ENCODE measurements at regions not wholly inside any gene's neighbourhood (a gene's known extent, or its start where the extent isn't known, plus 50 kb on each side); places are given as distances from the start of the nearest gene placed in this dataset.
"Not testable (repeated sequence)": the region's sequence is repeated elsewhere in the genome, so short reads cannot be mapped to it uniquely, and the experiment has no call there.

GRCh38 chr20:7144464-7144863 lies 377.0 kb downstream of the BMP2 start:
- peaks cover 10 to 18% of the 10 kb centered on the region in 2 donors for H3K9me3 Mint-ChIP-seq
- ATAC-seq (replicated peaks) (no peak), DNase-seq (no peak)
- no peaks in the 10 kb centered on the region for H3K4me1 Mint-ChIP-seq (ENCODE audit: low read depth in 2 of 2)
- H3K36me3 Mint-ChIP-seq (ENCODE audit: insufficient read depth), result no peaks in the 10 kb centered on the region
- H3K27ac Mint-ChIP-seq, result no peak overlapping the region
- H3K27me3 Mint-ChIP-seq, result no peaks in the 10 kb centered on the region
- no peak overlapping the region for H3K4me3 Mint-ChIP-seq

- Mint-ChIP-seq H3K27ac (no peak overlapping the region), H3K4me3 (no peak overlapping the region), H3K4me1 (ENCODE audit: low read depth in 2 of 2) (no peaks in the 10 kb centered on the region), H3K9me3 (peaks cover 10 to 11% of the 10 kb centered on the region in 2 donors), H3K27me3 (no peaks in the 10 kb centered on the region), H3K36me3 (ENCODE audit: insufficient read depth) (no peaks in the 10 kb centered on the region)
- no peak for ATAC-seq (replicated peaks)
- DNase-seq, result no peak
Measured at GRCh38 chr20:7146552-7147219, 379.2 kb downstream of the BMP2 start.

- Mint-ChIP-seq H3K27me3 (no peaks in the 10 kb centered on the region), H3K36me3 (ENCODE audit: insufficient read depth) (no peaks in the 10 kb centered on the region), H3K4me3 (no peak overlapping the region), H3K9me3 (peaks cover 10 to 11% of the 10 kb centered on the region in 2 donors), H3K27ac (no peak overlapping the region), H3K4me1 (ENCODE audit: low read depth in 2 of 2) (no peaks in the 10 kb centered on the region)
- ATAC-seq (replicated peaks) (no peak), DNase-seq (no peak)
Measured at GRCh38 chr20:7147220-7147601, 379.7 kb downstream of the BMP2 start.

- Mint-ChIP-seq H3K4me1 (ENCODE audit: low read depth in 2 of 2) (no peaks in the 10 kb centered on the region), H3K4me3 (no peak overlapping the region), H3K27ac (no peak overlapping the region), H3K9me3 (peaks cover 4 to 8% of the 10 kb centered on the region in 2 donors), H3K36me3 (ENCODE audit: insufficient read depth) (no peaks in the 10 kb centered on the region), H3K27me3 (no peaks in the 10 kb centered on the region)
- no peak for DNase-seq
- ATAC-seq (replicated peaks), result no peak
Measured at GRCh38 chr20:7151676-7152470, 384.4 kb downstream of the BMP2 start.

- H3K4me1 Mint-ChIP-seq (ENCODE audit: low read depth in 2 of 2), result no peaks in the 10 kb centered on the region
- H3K27me3 Mint-ChIP-seq, result no peaks in the 10 kb centered on the region
- ATAC-seq (replicated peaks) (no peak), DNase-seq (no peak)
- H3K4me3 Mint-ChIP-seq, result no peak overlapping the region
- H3K27ac Mint-ChIP-seq, result no peak overlapping the region
- no peaks in the 10 kb centered on the region for H3K36me3 Mint-ChIP-seq (ENCODE audit: insufficient read depth)
- H3K9me3 Mint-ChIP-seq, result peaks cover 8 to 11% of the 10 kb centered on the region in 2 donors
Measured at GRCh38 chr20:7155282-7155681, 387.8 kb downstream of the BMP2 start.

- ATAC-seq (replicated peaks) (no peak), DNase-seq (no peak)
- H3K36me3 Mint-ChIP-seq (ENCODE audit: insufficient read depth), result no peaks in the 10 kb centered on the region
- peaks cover 8 to 11% of the 10 kb centered on the region in 2 donors for H3K9me3 Mint-ChIP-seq
- no peak overlapping the region for H3K4me3 Mint-ChIP-seq
- no peaks in the 10 kb centered on the region for H3K4me1 Mint-ChIP-seq (ENCODE audit: low read depth in 2 of 2)
- H3K27ac Mint-ChIP-seq, result no peak overlapping the region
- no peaks in the 10 kb centered on the region for H3K27me3 Mint-ChIP-seq
Measured at GRCh38 chr20:7155794-7156193, 388.3 kb downstream of the BMP2 start.

- Mint-ChIP-seq H3K4me3 (no peak overlapping the region), H3K27ac (no peak overlapping the region), H3K36me3 (ENCODE audit: insufficient read depth) (no peaks in the 10 kb centered on the region), H3K9me3 (peaks cover 14 to 20% of the 10 kb centered on the region in 2 donors), H3K4me1 (ENCODE audit: low read depth in 2 of 2) (no peaks in the 10 kb centered on the region), H3K27me3 (no peaks in the 10 kb centered on the region)
- DNase-seq (no peak), ATAC-seq (replicated peaks) (no peak)
Measured at GRCh38 chr20:7159903-7160302, 392.4 kb downstream of the BMP2 start.

- Mint-ChIP-seq H3K27ac (no peak overlapping the region), H3K36me3 (ENCODE audit: insufficient read depth) (no peaks in the 10 kb centered on the region), H3K4me1 (ENCODE audit: low read depth in 2 of 2) (no peaks in the 10 kb centered on the region), H3K9me3 (peaks cover 10 to 18% of the 10 kb centered on the region in 2 donors), H3K4me3 (no peak overlapping the region), H3K27me3 (no peaks in the 10 kb centered on the region)
- ATAC-seq (replicated peaks) (no peak), DNase-seq (no peak)
Measured at GRCh38 chr20:7161690-7162089, 394.2 kb downstream of the BMP2 start.

GRCh38 chr20:7171911-7172310 lies 404.4 kb downstream of the BMP2 start:
- Mint-ChIP-seq H3K4me1 (ENCODE audit: low read depth in 2 of 2) (no peaks in the 10 kb centered on the region), H3K36me3 (ENCODE audit: insufficient read depth) (no peaks in the 10 kb centered on the region), H3K27ac (no peak overlapping the region), H3K9me3 (peaks cover 0 to 4% of the 10 kb centered on the region in 2 donors), H3K27me3 (no peaks in the 10 kb centered on the region), H3K4me3 (no peak overlapping the region)
- no peak for DNase-seq
- ATAC-seq (replicated peaks), result no peak

- no peaks in the 10 kb centered on the region for H3K36me3 Mint-ChIP-seq (ENCODE audit: insufficient read depth)
- H3K27me3 Mint-ChIP-seq, result no peaks in the 10 kb centered on the region
- H3K9me3 Mint-ChIP-seq, result peaks cover 2% of the 10 kb centered on the region in 2 donors
- no peak for ATAC-seq (replicated peaks)
- no peak overlapping the region for H3K27ac Mint-ChIP-seq
- no peak for DNase-seq
- no peaks in the 10 kb centered on the region for H3K4me1 Mint-ChIP-seq (ENCODE audit: low read depth in 2 of 2)
- H3K4me3 Mint-ChIP-seq, result no peak overlapping the region
Measured at GRCh38 chr20:7174554-7174953, 407.1 kb downstream of the BMP2 start.

GRCh38 chr20:7175827-7176226 lies 408.3 kb downstream of the BMP2 start:
- not testable (repeated sequence) for H3K36me3 Mint-ChIP-seq (ENCODE audit: insufficient read depth); ATAC-seq (replicated peaks); H3K4me3 Mint-ChIP-seq; H3K27ac Mint-ChIP-seq; H3K27me3 Mint-ChIP-seq; H3K4me1 Mint-ChIP-seq (ENCODE audit: low read depth in 2 of 2); DNase-seq
- H3K9me3 Mint-ChIP-seq, result peaks cover 6 to 15% of the 10 kb centered on the region in 2 donors

- DNase-seq, result no peak
Measured at GRCh38 chr20:7178004-7178403, 410.5 kb downstream of the BMP2 start.

GRCh38 chr20:7180256-7181045 lies 413.0 kb downstream of the BMP2 start:
- Mint-ChIP-seq H3K36me3 (ENCODE audit: insufficient read depth) (no peaks in the 10 kb centered on the region), H3K9me3 (peaks cover 12 to 47% of the 10 kb centered on the region in 2 donors), H3K4me3 (no peak overlapping the region), H3K4me1 (ENCODE audit: low read depth in 2 of 2) (no peaks in the 10 kb centered on the region), H3K27me3 (no peaks in the 10 kb centered on the region), H3K27ac (no peak overlapping the region)
- DNase-seq (no peak), ATAC-seq (replicated peaks) (no peak)

More at GRCh38 chr20:7178004-7178403, 410.5 kb downstream of the BMP2 start:
- Mint-ChIP-seq H3K27ac (no peak overlapping the region), H3K27me3 (no peaks in the 10 kb centered on the region), H3K4me3 (no peak overlapping the region), H3K9me3 (peaks cover 10 to 32% of the 10 kb centered on the region in 2 donors), H3K4me1 (ENCODE audit: low read depth in 2 of 2) (no peaks in the 10 kb centered on the region), H3K36me3 (ENCODE audit: insufficient read depth) (no peaks in the 10 kb centered on the region)
- ATAC-seq (replicated peaks), result no peak

All from effector memory CD8-positive, alpha-beta T cell (primary cell).